BJ (cell line): ENCODE measurements at regions not wholly inside any gene's neighbourhood (a gene's known extent, or its start where the extent isn't known, plus 50 kb on each side); places are given as distances from the start of the nearest gene placed in this dataset.

ENCODE experiments used
- CTCF ChIA-PET: fragments of 350-600 bp; formaldehyde crosslinking; extraction: SDS; loops from one replicate; lab custom pipeline; 2021; ENCODE audit warnings: antibody characterized with exemption, inconsistent platforms; lab: Yijun Ruan, JAX
- POLR2A ChIA-PET: fragments of 300-600 bp; sonication (Branson Sonifier 250); formaldehyde crosslinking; extraction: SDS; loops from one replicate; lab custom pipeline; 2021; ENCODE audit warnings: antibody characterized with exemption; lab: Charles Lee
- DNase-seq: peaks from one replicate; pipeline ENCODE4 v3.0.0-alpha.2; 2011; ENCODE audit warnings: low read depth
- H3K27me3 ChIP-seq: 2 replicates; pipeline ENCODE4 v1.6.0; 2011; ENCODE audit warnings: low read length; ENCODE audit not compliant: control insufficient read depth, insufficient read depth
- H3K36me3 ChIP-seq: 2 replicates; pipeline ENCODE4 v1.5.1; 2011; ENCODE audit warnings: low read length; ENCODE audit not compliant: control insufficient read depth, insufficient read depth
- H3K4me3 ChIP-seq: 2 replicates; pipeline ENCODE4 v1.5.1; 2011; ENCODE audit warnings: low read depth, mild to moderate bottlenecking, control low read depth, low read length
- TF ChIP-seq, protein P1 (sequence below): IDR thresholded peaks from 2 replicates; pipeline ENCODE4 v1.5.1; 2011; ENCODE audit warnings: low read depth, mild to moderate bottlenecking, control low read depth, inconsistent platforms, low read length, moderate library complexity; ENCODE audit not compliant: insufficient read depth

DNA sequence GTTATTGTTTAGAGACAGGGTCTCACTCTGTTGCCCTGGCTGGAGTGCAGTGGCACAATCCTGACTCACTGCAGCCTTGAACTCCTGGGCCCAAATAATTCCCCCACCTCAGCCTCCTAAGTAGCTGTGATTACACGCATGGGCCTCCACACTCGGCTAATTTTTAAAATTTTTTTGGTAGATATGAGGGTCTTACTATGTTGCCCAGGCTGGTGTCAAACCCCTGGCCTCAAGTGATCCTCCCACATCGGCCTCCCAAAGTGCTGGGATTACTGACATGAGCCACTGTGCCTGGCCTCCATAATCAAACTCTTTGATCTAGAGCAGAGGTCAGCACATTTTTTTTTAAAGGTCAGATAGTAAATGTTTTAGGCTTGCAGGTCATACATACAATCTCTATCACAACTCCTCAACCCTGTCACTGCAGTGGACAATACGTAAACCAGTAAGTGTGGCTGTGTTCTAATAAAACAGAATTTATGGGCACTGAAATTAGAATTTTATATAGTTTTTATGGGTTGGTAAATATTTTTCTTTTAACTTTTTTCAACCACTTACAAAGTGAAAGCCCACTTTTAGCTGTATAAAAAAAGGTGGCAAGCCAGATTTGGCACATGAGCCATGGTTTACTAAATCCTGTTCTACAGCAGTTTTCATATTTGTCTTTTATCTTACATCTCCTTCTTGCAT, 105.1 kb upstream of the RAPGEF2 start:
- ChIA-PET POLR2A (no interaction called here), CTCF (interaction anchor here (0.5 to 1.6 kb wide), 3 partner anchors 16 to 142 kb away, joined by 3 to 4 read pairs (median 3); no protein-coding TSS in a partner anchor)
- no peak for DNase-seq
- no peaks in the 10 kb centered on the region for H3K36me3 ChIP-seq
- no peaks in the 10 kb centered on the region for H3K27me3 ChIP-seq
- TF ChIP-seq, protein P1, sequence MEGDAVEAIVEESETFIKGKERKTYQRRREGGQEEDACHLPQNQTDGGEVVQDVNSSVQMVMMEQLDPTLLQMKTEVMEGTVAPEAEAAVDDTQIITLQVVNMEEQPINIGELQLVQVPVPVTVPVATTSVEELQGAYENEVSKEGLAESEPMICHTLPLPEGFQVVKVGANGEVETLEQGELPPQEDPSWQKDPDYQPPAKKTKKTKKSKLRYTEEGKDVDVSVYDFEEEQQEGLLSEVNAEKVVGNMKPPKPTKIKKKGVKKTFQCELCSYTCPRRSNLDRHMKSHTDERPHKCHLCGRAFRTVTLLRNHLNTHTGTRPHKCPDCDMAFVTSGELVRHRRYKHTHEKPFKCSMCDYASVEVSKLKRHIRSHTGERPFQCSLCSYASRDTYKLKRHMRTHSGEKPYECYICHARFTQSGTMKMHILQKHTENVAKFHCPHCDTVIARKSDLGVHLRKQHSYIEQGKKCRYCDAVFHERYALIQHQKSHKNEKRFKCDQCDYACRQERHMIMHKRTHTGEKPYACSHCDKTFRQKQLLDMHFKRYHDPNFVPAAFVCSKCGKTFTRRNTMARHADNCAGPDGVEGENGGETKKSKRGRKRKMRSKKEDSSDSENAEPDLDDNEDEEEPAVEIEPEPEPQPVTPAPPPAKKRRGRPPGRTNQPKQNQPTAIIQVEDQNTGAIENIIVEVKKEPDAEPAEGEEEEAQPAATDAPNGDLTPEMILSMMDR = no peak
- H3K4me3 ChIP-seq = no peak overlapping the region

GRCh38 chr4:158998624-158999023, 104.3 kb upstream of the RAPGEF2 start:
- DNase-seq = no peak
- no peak overlapping the region for H3K4me3 ChIP-seq
- H3K36me3 ChIP-seq = no peaks in the 10 kb centered on the region
- POLR2A ChIA-PET = no interaction called here
- CTCF ChIA-PET = interaction anchor here (0.5 to 1.3 kb wide), 2 partner anchors 15 to 141 kb away, joined by 3 to 4 read pairs; no protein-coding TSS in a partner anchor
- no peaks in the 10 kb centered on the region for H3K27me3 ChIP-seq
- TF ChIP-seq, protein P1 = no peak

DNA sequence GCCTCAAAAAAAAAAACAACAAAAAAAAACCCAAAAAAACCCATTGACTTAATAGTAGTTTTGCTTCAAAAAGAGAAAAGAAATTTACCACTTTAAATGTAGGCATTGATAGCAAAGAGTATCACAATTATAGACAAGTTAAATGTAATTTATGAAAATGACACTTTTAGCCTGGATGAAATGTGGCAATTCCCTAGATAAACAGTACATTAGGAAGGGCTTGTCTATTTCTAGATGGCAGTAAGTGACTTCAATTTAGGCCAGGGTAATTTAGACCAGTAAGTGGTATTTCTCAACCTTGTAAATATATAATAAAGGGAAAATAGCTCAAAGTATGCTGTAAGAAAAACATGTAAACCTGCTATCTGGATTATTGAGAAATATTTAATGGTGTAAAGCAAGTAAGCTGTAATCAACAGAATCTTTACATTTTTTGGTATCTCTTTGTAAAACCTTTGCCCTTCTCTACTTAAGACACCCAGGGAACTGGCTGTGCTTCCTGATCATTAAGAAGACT, 103.7 kb upstream of the RAPGEF2 start:
- DNase-seq = no peak
- H3K27me3 ChIP-seq = no peaks in the 10 kb centered on the region
- ChIA-PET CTCF (no interaction called here), POLR2A (no interaction called here)
- H3K4me3 ChIP-seq = no peak overlapping the region
- TF ChIP-seq, protein P1 = no peak
- H3K36me3 ChIP-seq = no peaks in the 10 kb centered on the region

DNA sequence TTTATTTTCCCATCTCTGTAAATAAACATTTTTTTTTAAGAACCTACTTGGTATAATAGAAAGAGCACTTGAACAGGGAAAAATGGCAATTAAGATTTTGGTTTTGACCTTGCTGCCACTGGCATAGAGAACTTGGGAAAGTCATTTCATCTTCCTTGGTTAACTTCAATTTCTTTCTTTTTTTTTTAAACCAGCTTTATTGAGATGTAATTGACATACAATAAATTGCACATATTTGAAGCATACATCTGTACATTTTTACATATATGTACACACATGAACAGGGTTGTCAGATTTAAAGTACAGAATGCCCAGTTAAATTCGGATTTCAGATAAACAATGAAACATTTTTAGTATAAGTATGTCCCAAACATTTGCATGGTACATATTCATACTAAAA, 103.0 kb upstream of the RAPGEF2 start:
- ChIA-PET POLR2A (no interaction called here), CTCF (no interaction called here)
- DNase-seq = no peak
- H3K36me3 ChIP-seq = no peaks in the 10 kb centered on the region
- H3K4me3 ChIP-seq = no peak overlapping the region
- H3K27me3 ChIP-seq = no peaks in the 10 kb centered on the region
- TF ChIP-seq, protein P1 = no peak

- no peak for DNase-seq
- ChIA-PET CTCF (interaction anchor here (0.6 kb wide), 1 partner anchor 160 kb away, joined by 3 read pairs; no protein-coding TSS in a partner anchor), POLR2A (no interaction called here)
- TF ChIP-seq, protein P1 = no peak
- Histone ChIP-seq H3K36me3 (no peaks in the 10 kb centered on the region), H3K27me3 (no peaks in the 10 kb centered on the region), H3K4me3 (no peak overlapping the region)
Measured at GRCh38 chr4:159002950-159003349, 99.9 kb upstream of the RAPGEF2 start.
